ENCODE measurements at regions not wholly inside any gene's neighbourhood (a gene's known extent, or its start where the extent isn't known, plus 50 kb on each side); places are given as distances from the start of the nearest gene placed in this dataset.

GRCh38 chr4:85067342-85067741 is 100.9 kb upstream of the WDFY3 start:
- TF ChIP-seq CTCF (conservative IDR thresholded peaks at IDR 0.05; ENCODE audit: low read depth, low read length) (no peak), EZH2 (IDR thresholded peaks at IDR 0.05; ENCODE audit: borderline replicate concordance, low read depth, low read length, poor library complexity, severe bottlenecking) (no peak)
